ENCODE measurements at regions not wholly inside any gene's neighbourhood (a gene's known extent, or its start where the extent isn't known, plus 50 kb on each side); places are given as distances from the start of the nearest gene placed in this dataset.

- H3K4me3 ChIP-seq (replicated peaks in 1 of 3), result no peak overlapping the region
- H3K27ac ChIP-seq, result no peak overlapping the region
- no peaks in the 10 kb centered on the region for H3K36me3 ChIP-seq
- intact Hi-C loops (cut with DNase I), result no loop called here
- no peak for DNase-seq
- 47 to 56% methylated on average over 1 of the region's 1 CpG for WGBS, 2 donors
- H3K4me1 ChIP-seq, result peaks cover 0 to 3% of the 10 kb centered on the region in 2 donors
- H3K27me3 ChIP-seq, result peaks cover 6% of the 10 kb centered on the region
- TF ChIP-seq, protein P1, sequence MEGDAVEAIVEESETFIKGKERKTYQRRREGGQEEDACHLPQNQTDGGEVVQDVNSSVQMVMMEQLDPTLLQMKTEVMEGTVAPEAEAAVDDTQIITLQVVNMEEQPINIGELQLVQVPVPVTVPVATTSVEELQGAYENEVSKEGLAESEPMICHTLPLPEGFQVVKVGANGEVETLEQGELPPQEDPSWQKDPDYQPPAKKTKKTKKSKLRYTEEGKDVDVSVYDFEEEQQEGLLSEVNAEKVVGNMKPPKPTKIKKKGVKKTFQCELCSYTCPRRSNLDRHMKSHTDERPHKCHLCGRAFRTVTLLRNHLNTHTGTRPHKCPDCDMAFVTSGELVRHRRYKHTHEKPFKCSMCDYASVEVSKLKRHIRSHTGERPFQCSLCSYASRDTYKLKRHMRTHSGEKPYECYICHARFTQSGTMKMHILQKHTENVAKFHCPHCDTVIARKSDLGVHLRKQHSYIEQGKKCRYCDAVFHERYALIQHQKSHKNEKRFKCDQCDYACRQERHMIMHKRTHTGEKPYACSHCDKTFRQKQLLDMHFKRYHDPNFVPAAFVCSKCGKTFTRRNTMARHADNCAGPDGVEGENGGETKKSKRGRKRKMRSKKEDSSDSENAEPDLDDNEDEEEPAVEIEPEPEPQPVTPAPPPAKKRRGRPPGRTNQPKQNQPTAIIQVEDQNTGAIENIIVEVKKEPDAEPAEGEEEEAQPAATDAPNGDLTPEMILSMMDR (IDR thresholded peaks at IDR 0.05), result no peak
- no peak for TF ChIP-seq POLR2A (IDR thresholded peaks at IDR 0.05)
- no peaks in the 10 kb centered on the region for H3K9me3 ChIP-seq
Observed at GRCh38 chr15:100757661-100758060, 122.0 kb upstream of the ALDH1A3 start.

- H3K27ac ChIP-seq, result no peak overlapping the region
- H3K4me1 ChIP-seq, result peaks cover 0 to 3% of the 10 kb centered on the region in 2 donors
- no peak for DNase-seq
- H3K9me3 ChIP-seq, result no peaks in the 10 kb centered on the region
- H3K36me3 ChIP-seq, result no peaks in the 10 kb centered on the region
- no peak for TF ChIP-seq POLR2A (IDR thresholded peaks at IDR 0.05)
- TF ChIP-seq, protein P1 (IDR thresholded peaks at IDR 0.05), result no peak
- WGBS, 2 donors, result 83 to 84% methylated on average over 6 of the region's 6 CpGs
- peaks cover 6% of the 10 kb centered on the region for H3K27me3 ChIP-seq
- intact Hi-C loops (cut with DNase I), result no loop called here
- H3K4me3 ChIP-seq (replicated peaks in 1 of 3), result no peak overlapping the region
Observed at GRCh38 chr15:100758555-100758954, 121.1 kb upstream of the ALDH1A3 start.

- WGBS, 2 donors, result 28 to 33% methylated on average over 6 of the region's 6 CpGs
- intact Hi-C loops (cut with DNase I), result no loop called here
Observed at GRCh38 chr15:100759106-100759505, 120.5 kb upstream of the ALDH1A3 start.

GRCh38 chr15:100759698-100760356, 119.8 kb upstream of the ALDH1A3 start:
- no peaks in the 10 kb centered on the region for H3K9me3 ChIP-seq
- no peak overlapping the region for H3K27ac ChIP-seq
- DNase-seq, result no peak
- peaks cover 0 to 3% of the 10 kb centered on the region in 2 donors for H3K4me1 ChIP-seq
- H3K4me3 ChIP-seq (replicated peaks in 1 of 3), result no peak overlapping the region
- intact Hi-C loops (cut with DNase I), result no loop called here
- 33 to 40% methylated on average over 9 to 10 of the region's 12 CpGs for WGBS, 2 donors
- no peak for TF ChIP-seq POLR2A (IDR thresholded peaks at IDR 0.05)
- TF ChIP-seq, protein P1 (IDR thresholded peaks at IDR 0.05), result no peak
- peaks cover 6% of the 10 kb centered on the region for H3K27me3 ChIP-seq
- no peaks in the 10 kb centered on the region for H3K36me3 ChIP-seq

More at GRCh38 chr15:100759106-100759505, 120.5 kb upstream of the ALDH1A3 start:
- H3K27me3 ChIP-seq, result peaks cover 6% of the 10 kb centered on the region
- DNase-seq, result no peak
- H3K4me3 ChIP-seq (replicated peaks in 1 of 3), result no peak overlapping the region
- no peak overlapping the region for H3K27ac ChIP-seq
- peaks cover 0 to 3% of the 10 kb centered on the region in 2 donors for H3K4me1 ChIP-seq
- no peaks in the 10 kb centered on the region for H3K9me3 ChIP-seq
- TF ChIP-seq, protein P1 (IDR thresholded peaks at IDR 0.05), result no peak
- TF ChIP-seq POLR2A (IDR thresholded peaks at IDR 0.05), result no peak
- H3K36me3 ChIP-seq, result no peaks in the 10 kb centered on the region

DNA sequence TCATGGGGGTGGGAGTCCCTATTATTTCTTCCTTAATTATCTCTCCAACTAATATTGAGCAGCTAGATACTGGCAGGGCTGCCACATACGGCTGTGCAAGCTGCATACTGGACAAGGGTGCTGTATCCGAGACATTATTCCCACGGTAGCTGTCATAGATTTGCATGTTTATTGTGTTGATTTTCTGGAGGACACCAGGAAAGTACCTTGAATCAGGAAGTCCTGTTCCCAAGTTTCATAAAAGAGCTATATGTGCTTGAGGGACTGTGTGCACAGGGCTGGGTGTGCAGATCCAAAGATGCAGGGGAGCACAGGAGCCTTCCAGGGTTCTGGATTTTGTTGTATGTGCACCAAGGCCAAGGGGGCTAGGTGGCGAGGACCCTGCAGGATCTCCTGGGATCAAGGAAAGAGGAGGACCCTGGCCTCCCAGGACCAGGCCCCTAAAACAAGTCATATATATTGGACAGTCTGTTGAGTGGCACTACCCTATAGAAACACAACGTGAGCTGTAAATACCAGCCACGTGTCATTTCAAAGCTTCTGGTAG, 119.2 kb upstream of the ALDH1A3 start:
- 82% methylated on average over 6 of the region's 6 CpGs for WGBS, 2 donors
- no peak for TF ChIP-seq POLR2A (IDR thresholded peaks at IDR 0.05)
- TF ChIP-seq, protein P1 (IDR thresholded peaks at IDR 0.05), result no peak
- intact Hi-C loops (cut with DNase I), result no loop called here

More for the DNA sequence above, 119.2 kb upstream of the ALDH1A3 start:
- Histone ChIP-seq H3K27me3 (peaks cover 6% of the 10 kb centered on the region), H3K36me3 (no peaks in the 10 kb centered on the region), H3K27ac (no peak overlapping the region), H3K4me1 (peaks cover 0 to 3% of the 10 kb centered on the region in 2 donors), H3K4me3 (replicated peaks in 1 of 3) (no peak overlapping the region), H3K9me3 (no peaks in the 10 kb centered on the region)
- DNase-seq, result no peak

All from thyroid gland (tissue), 4 donors.